ENCODE measurements at regions not wholly inside any gene's neighbourhood (a gene's known extent, or its start where the extent isn't known, plus 50 kb on each side); places are given as distances from the start of the nearest gene placed in this dataset.
"Not testable (repeated sequence)": the region's sequence is repeated elsewhere in the genome, so short reads cannot be mapped to it uniquely, and the experiment has no call there.

DNA sequence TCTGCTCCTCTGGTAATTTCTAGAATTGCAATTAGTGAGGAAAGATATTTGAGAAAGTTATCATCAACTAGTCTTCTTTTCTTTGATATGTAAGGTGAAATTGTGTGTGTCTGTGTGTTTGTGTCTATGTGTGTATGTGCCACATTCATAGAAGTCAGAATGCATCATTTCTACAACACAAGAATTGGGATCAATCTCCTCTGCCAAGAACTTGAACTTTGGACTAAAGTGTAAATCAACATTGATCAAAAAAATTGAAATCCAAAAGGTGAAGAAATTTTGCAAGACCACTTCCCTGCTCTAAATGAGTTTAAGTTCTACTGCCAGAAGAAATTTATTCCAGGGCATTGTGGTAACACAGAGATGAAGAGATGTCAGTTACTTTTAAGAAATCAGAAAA lies 1072.8 kb downstream of the GRM8 start:
- DNase-seq (ENCODE audit: extremely low read depth, low read depth, low spot score): no peak

GRCh38 chr7:126178865-126179264 lies 1073.9 kb downstream of the GRM8 start:
- no peak for DNase-seq (ENCODE audit: extremely low read depth, low read depth, low spot score)

GRCh38 chr7:126177782-126178181 lies 1075.0 kb downstream of the GRM8 start:
- DNase-seq (ENCODE audit: extremely low read depth, low read depth, low spot score): no peak

GRCh38 chr7:126166645-126167044 lies 1086.1 kb downstream of the GRM8 start:
- DNase-seq (ENCODE audit: extremely low read depth, low read depth, low spot score): no peak

DNA sequence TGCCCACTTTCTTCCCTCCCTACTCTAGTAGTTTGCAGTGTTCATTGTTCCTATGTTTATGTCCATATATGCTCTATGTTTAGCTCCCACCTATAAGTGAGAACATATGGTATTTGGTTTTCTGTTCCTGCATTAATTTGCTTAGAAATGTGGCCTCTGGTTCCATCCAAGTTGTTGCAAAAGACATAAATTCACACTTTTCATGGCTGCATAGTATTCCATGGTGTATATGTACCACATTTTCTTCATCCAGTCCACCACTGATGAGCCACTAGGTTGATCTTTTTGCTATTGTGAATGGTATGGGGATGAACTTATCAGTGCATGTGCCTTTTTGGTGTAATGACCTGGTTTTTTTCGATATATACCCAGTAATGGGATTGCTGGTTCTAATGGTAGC lies 1089.1 kb downstream of the GRM8 start:
- DNase-seq (ENCODE audit: extremely low read depth, low read depth, low spot score): no peak

DNA sequence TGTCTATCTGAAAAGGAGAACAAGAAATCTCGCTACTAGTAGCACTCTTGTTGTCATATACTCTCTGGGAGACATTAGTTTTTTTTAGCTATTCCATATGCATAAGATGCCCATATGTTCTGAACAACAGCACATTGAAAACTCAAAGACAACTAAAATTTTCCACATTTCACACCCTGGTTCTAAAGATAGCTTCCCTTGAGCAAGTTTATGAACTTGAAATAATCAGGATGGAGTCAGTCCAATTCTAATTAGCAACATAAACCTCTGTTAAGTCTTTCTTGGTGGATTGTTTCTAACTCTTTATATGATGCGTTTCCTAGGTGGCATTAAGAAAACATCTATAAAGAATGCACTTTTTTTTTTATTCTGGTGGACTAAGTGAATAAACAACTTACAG lies 1095.3 kb downstream of the GRM8 start:
- no peak for DNase-seq (ENCODE audit: extremely low read depth, low read depth, low spot score)

DNA sequence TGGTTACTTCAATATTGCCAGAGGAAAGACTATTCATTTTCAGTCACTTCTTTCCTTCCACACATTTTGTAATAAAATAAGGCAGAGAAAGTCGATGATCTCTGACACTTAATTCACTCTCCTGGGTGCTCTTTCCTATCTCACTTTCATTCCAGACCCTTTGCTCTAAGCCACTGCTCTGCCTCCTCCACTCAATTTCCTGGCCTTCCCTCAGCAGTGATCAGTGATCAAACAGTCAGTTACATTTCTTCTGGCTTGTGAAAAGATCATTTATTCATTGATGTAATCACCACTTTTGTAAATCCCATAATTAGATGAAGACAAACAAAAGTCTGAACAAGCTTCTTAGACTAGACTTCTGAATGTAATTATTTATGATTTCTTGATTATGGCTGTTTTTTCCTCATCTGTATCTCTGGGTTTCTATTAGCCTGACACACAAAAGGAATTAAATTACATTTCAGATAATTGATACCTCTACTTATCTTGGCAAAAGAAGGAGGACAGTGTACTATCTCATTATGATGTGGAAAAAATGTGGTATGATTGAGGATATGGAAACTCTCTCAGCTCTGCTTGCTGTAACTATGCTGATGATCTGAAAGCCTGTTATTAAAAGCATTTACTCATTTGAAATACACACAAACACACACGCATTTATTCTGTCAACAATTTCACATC lies 1102.3 kb downstream of the GRM8 start:
- DNase-seq (ENCODE audit: extremely low read depth, low read depth, low spot score): no peak

DNA sequence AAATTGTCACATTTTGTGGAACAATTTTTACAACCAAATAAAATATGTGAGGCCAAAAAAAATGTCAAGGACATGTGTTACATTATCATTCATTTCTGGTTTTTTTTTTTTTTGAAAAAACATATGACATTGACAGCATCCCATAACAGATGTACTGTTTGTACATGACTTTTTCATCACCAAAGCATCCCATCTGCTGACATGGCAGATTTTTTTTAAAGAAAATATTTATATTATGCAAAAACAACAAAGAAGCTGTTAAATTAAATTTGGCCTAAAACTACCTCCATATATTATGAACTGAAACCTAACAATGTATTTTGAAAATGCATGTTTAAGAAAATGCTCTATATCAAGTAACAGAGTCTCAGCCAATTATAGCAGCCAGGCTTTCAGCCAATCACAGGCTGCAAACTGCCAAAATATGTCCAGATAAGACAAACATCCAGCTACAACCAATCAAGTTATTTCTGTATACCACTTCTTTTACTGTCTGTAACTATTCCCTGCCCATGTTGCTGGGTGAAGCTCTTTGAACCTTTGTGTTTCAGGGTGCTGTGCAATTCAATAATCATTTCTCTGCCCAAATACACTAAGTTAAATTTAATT lies 1111.8 kb downstream of the GRM8 start:
- DNase-seq (ENCODE audit: extremely low read depth, low read depth, low spot score): no peak

- DNase-seq (ENCODE audit: extremely low read depth, low read depth, low spot score): no peak
These were observed 1132.8 kb downstream of the GRM8 start for GRCh38 chr7:126119981-126120380.

DNA sequence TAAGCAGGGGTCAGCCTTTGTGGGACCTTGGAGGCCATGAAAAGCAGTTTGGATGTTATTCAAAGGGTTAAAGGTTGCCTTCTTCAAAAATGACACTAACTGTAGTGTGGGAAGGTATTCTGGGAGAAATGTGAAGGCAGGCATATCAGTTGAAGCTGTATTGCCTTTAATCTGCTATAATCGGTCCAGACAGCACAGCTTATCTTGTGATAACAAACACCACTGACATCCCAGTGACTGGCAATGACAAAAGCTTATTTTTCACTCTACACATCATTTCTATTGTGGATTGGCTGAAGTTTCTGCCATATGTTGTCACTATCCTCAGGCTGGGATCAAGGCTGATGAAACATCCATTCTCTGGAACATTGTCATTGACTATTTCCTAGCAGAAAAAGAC lies 1149.2 kb downstream of the GRM8 start:
- DNase-seq (ENCODE audit: extremely low read depth, low read depth, low spot score): no peak

DNA sequence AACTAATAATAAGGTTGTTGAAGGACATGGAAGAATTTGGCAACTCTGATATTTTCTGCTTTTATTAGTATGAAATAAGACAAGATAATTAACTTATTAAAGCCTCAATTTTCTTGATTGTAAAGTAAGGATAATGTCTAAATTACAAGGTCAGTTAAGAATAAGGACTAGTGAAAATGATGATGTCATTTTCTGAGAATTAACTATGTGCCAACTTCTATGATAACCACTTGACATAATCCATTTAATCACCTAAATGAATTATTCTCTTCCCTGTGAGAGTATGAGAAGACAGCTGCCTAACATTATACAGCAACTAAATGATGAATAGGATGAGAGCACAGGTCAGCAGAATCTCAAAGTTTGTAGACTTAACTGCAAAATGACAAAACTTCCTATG lies 1153.4 kb upstream of the POT1 start:
- no peak for DNase-seq (ENCODE audit: extremely low read depth, low read depth, low spot score)

GRCh38 chr7:126079581-126079980 lies 1150.0 kb upstream of the POT1 start:
- no peak for DNase-seq (ENCODE audit: extremely low read depth, low read depth, low spot score)

GRCh38 chr7:126079151-126079550 lies 1149.5 kb upstream of the POT1 start:
- DNase-seq (ENCODE audit: extremely low read depth, low read depth, low spot score): no peak

DNA sequence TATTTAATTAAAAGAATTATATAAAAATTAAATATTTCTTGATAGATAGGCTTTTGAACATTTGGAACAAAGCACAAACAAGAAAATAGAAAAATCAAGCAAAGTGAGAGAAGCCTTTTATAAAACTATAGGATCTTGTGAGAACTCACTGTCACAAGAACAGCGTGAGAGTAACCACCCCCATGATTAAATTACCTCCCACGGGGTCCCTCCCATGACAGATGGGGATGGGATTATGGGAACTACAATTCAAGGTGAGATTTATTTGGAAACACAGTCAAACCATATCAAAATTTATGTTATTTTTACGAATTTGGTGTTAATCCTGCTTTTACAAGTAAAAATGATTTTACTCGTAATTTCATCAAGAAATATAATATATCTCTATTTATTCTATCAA lies 1136.1 kb upstream of the POT1 start:
- DNase-seq (ENCODE audit: extremely low read depth, low read depth, low spot score): no peak

- DNase-seq (ENCODE audit: extremely low read depth, low read depth, low spot score): no peak
These were observed 1128.4 kb upstream of the POT1 start for GRCh38 chr7:126057979-126058378.

GRCh38 chr7:126056613-126057012 lies 1127.0 kb upstream of the POT1 start:
- DNase-seq (ENCODE audit: extremely low read depth, low read depth, low spot score): not testable (repeated sequence)

DNA sequence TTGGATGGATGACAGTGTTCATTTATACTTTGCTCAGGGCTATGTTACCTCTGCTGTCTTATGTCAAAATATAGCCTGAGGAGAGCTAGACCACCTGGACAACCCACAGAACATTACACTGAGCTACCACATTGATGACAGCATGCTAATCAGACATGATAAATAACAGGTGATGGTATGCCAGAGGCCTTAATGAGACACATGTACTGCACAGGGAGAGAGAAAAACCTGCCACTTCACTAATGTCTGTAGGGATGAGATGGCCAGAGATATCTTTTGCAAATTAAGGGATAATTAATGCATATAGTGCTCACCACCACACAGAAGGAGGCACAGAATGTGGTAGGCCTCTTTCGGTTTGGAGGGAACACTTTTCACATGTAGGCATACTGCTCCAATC lies 1122.6 kb upstream of the POT1 start:
- no peak for DNase-seq (ENCODE audit: extremely low read depth, low read depth, low spot score)

DNA sequence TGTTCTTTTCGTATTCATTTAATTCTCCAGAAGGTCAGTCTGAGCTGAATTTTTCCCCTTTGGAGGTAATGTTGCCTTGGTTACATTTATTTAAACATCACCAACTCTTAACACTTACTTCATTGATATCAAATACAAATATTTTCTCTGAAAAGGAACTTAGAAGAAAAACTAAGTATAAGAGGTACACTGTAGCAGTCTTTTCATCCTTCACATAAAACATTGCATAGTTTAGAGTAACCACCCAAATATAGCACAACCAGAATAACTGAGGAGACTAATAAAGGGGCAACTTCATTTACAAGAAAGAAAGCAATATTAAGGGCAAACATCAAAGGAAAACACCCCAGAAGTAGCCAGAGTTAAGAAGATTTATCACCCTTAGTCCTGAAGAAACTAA lies 1115.0 kb upstream of the POT1 start:
- no peak for DNase-seq (ENCODE audit: extremely low read depth, low read depth, low spot score)

- no peak for DNase-seq (ENCODE audit: extremely low read depth, low read depth, low spot score)
These were observed 1111.8 kb upstream of the POT1 start for GRCh38 chr7:126041472-126041871.

- no peak for DNase-seq (ENCODE audit: extremely low read depth, low read depth, low spot score)
These were observed 1110.8 kb upstream of the POT1 start for GRCh38 chr7:126040114-126041045.

GRCh38 chr7:126026421-126027088 lies 1096.9 kb upstream of the POT1 start:
- DNase-seq (ENCODE audit: extremely low read depth, low read depth, low spot score): no peak
